KOPT-K1 (cell line): ENCODE measurements at regions not wholly inside any gene's neighbourhood (a gene's known extent, or its start where the extent isn't known, plus 50 kb on each side); places are given as distances from the start of the nearest gene placed in this dataset.

Experiments used
- H3K27ac ChIP-seq: fragments of 200-600 bp; sonication (generic); 2 replicates; pipeline ENCODE4 v1.5.1; 2016; ENCODE audit warnings: antibody characterized with exemption, mild to moderate bottlenecking, low read depth, low read length; ENCODE audit not compliant: poor library complexity, severe bottlenecking
- H3K36me3 ChIP-seq: fragments of 200-600 bp; sonication (generic); 2 replicates; pipeline ENCODE4 v1.5.1; 2017; ENCODE audit warnings: antibody characterized with exemption, mild to moderate bottlenecking, low read length, moderate library complexity; ENCODE audit not compliant: insufficient read depth
- H3K9me3 ChIP-seq: fragments of 200-600 bp; sonication (generic); 2 replicates; pipeline ENCODE4 v1.5.1; 2017; ENCODE audit warnings: antibody characterized with exemption, low read length, mild to moderate bottlenecking; ENCODE audit not compliant: insufficient read depth, poor library complexity, severe bottlenecking

DNA sequence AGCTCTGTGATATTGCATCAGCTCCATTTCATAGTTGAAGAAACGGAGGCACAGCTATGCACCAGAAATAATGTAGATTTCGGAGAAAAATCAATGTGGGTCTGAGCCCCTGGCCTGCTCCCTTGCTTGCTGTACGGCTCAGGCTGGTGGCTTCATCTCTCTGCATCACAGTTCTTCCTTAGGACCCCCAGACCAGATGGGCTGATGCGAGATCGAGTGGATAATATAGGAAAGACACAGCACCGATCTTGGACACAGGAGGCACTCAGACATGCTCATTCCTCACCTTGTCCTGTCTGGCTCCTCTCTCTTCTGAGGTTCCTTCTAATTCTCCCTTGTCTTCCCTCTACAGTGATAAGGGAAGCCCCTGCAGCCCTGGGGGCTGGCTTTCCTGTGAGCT, 365.9 kb upstream of the ZMIZ1 start:
- Histone ChIP-seq H3K27ac (no peak overlapping the region), H3K36me3 (no peaks in the 10 kb centered on the region), H3K9me3 (no peaks in the 10 kb centered on the region)

- H3K36me3 ChIP-seq = no peaks in the 10 kb centered on the region
These were observed 365.2 kb upstream of the ZMIZ1 start for GRCh38 chr10:78703593-78703992.

GRCh38 chr10:78706256-78706655, 362.5 kb upstream of the ZMIZ1 start:
- H3K9me3 ChIP-seq = no peaks in the 10 kb centered on the region
- no peaks in the 10 kb centered on the region for H3K36me3 ChIP-seq
- H3K27ac ChIP-seq = no peak overlapping the region

More at GRCh38 chr10:78703593-78703992, 365.2 kb upstream of the ZMIZ1 start:
- Histone ChIP-seq H3K27ac (no peak overlapping the region), H3K9me3 (no peaks in the 10 kb centered on the region)

DNA sequence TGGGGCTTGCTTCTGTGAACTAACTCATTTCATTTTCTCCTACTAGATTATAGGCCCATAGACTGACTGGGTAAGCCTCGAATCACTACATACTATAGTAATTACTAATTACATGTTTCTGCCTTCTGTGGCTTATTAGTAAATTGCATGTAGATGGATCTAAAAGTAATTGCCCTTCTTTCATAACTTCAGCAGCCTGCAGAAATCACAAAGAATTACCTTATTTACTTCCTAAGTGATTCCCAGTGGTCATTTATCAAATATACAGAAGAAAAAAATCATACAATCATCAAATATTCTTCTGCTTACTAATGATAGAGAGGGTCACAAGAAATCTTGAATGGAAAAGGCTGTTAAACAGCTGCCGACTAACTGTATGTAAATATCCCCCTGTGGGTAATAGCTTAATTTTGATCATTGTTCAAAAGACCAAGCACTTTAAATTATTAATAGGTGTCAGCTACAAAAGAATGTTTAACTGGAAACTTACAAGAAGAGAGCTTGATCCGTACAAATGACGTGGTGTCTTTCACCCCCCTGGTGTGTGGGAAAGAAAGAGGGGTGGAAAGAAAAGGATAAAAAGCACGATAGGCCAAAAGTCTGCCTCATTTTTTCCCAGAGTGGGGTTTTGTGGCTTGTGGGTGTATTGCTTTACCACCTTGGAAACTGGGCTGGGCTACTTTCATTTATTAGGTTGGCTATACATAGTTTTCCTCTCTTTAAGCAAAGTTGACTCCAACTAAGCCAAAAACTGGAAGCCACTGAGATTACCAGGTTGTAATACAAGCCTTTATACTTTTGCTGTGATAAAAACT, 361.8 kb upstream of the ZMIZ1 start:
- no peaks in the 10 kb centered on the region for H3K36me3 ChIP-seq

GRCh38 chr10:78707745-78708144, 361.0 kb upstream of the ZMIZ1 start:
- no peak overlapping the region for H3K27ac ChIP-seq
- no peaks in the 10 kb centered on the region for H3K9me3 ChIP-seq
- no peaks in the 10 kb centered on the region for H3K36me3 ChIP-seq

More for the DNA sequence above, 361.8 kb upstream of the ZMIZ1 start:
- Histone ChIP-seq H3K27ac (no peak overlapping the region), H3K9me3 (no peaks in the 10 kb centered on the region)

DNA sequence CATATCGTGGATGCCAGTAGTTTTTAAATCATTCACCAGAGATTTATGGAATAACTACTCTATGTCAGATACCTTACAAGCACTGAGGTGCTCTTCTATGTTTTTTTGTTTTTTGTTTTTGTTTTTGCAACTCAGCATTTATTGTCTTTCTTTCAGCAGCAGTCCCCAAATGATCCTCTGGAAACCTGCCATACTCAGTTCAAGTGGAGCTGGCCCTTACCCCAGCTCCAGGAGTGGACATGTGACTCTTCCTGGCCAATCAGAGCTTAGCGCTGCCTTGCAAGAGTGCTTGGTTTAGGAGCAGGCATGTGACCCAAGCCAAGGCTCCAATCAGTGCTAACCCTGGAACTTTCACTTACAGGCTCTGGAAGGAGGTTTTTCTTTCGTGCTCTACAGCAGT, 356.6 kb upstream of the ZMIZ1 start:
- Histone ChIP-seq H3K9me3 (no peaks in the 10 kb centered on the region), H3K36me3 (no peaks in the 10 kb centered on the region), H3K27ac (no peak overlapping the region)

DNA sequence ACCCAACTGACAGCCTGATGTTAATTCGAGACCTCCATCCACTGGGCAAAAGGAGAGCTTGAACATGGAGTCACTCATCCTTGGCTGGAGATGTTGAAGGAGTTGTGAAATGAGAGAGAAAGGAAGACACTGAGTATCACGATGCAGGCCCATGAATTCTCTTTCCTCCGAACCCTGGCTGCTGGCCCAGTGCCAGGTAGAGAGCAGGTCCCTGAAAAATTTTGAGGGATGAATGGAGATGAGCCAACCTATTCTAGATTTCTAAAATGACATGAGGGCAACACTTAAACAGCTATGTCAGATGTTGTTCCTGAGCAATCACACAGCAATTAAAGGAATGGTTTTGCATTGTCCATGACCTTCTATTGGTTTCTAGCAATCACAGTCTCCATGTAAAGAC, 355.1 kb upstream of the ZMIZ1 start:
- no peaks in the 10 kb centered on the region for H3K9me3 ChIP-seq
- H3K36me3 ChIP-seq = no peaks in the 10 kb centered on the region
- H3K27ac ChIP-seq = no peak overlapping the region

GRCh38 chr10:78714225-78714624, 354.5 kb upstream of the ZMIZ1 start:
- no peaks in the 10 kb centered on the region for H3K9me3 ChIP-seq
- H3K36me3 ChIP-seq = no peaks in the 10 kb centered on the region
- H3K27ac ChIP-seq = no peak overlapping the region

GRCh38 chr10:78715435-78715834, 353.3 kb upstream of the ZMIZ1 start:
- no peaks in the 10 kb centered on the region for H3K36me3 ChIP-seq
- H3K27ac ChIP-seq = no peak overlapping the region
- peaks cover 4% of the 10 kb centered on the region for H3K9me3 ChIP-seq

- Histone ChIP-seq H3K9me3 (peaks cover 4% of the 10 kb centered on the region), H3K36me3 (no peaks in the 10 kb centered on the region), H3K27ac (no peak overlapping the region)
These were observed 352.6 kb upstream of the ZMIZ1 start for GRCh38 chr10:78716043-78716660.

DNA sequence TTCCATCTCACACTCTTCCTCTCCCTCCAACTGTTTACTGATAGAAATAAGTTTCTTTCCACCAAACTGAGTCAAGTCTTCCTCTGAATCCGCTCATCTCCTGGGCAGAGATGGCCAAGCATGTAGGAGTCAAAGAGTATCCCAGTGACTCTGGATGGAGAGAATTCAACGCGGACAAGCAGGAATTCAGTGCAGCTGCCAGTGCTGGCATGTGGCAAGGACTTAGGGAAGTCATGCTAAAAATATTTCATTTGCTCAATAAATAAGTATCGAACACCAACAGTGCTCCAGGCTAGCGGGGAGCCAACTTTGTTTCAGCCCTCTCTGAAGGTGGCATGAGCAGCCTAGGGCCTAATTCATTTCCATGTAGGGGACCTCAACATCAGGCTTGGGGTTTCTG, 351.6 kb upstream of the ZMIZ1 start:
- no peaks in the 10 kb centered on the region for H3K36me3 ChIP-seq
- H3K9me3 ChIP-seq = peaks cover 4% of the 10 kb centered on the region
- no peak overlapping the region for H3K27ac ChIP-seq

GRCh38 chr10:78718032-78718572, 350.7 kb upstream of the ZMIZ1 start:
- H3K27ac ChIP-seq = no peak overlapping the region
- no peaks in the 10 kb centered on the region for H3K36me3 ChIP-seq
- peaks cover 4% of the 10 kb centered on the region for H3K9me3 ChIP-seq

GRCh38 chr10:78719276-78719675, 349.5 kb upstream of the ZMIZ1 start:
- H3K36me3 ChIP-seq = no peaks in the 10 kb centered on the region
- H3K9me3 ChIP-seq = peaks cover 4% of the 10 kb centered on the region
- no peak overlapping the region for H3K27ac ChIP-seq

- Histone ChIP-seq H3K36me3 (no peaks in the 10 kb centered on the region), H3K9me3 (peaks cover 4% of the 10 kb centered on the region), H3K27ac (no peak overlapping the region)
These were observed 348.7 kb upstream of the ZMIZ1 start for GRCh38 chr10:78720091-78720490.

DNA sequence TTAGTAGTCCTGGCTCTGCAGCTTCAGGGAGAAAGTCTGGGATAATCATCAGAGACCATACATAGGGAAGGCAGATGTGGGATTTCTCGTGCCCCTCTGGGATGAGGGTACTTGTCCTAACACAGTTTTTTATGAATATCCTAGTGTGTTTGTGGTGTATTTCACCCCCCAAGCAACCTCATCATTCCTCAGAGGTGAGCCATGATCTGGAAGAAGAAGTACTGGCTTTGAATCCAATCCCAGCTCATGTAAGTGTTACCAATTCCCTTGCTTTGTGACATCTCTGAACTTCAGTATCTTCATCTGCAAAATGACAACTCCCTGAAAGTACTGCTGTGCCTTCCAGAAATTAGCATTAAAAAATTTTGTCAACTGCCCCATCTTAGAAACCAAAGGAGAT, 347.5 kb upstream of the ZMIZ1 start:
- Histone ChIP-seq H3K9me3 (peaks cover 8% of the 10 kb centered on the region), H3K27ac (no peak overlapping the region), H3K36me3 (no peaks in the 10 kb centered on the region)

DNA sequence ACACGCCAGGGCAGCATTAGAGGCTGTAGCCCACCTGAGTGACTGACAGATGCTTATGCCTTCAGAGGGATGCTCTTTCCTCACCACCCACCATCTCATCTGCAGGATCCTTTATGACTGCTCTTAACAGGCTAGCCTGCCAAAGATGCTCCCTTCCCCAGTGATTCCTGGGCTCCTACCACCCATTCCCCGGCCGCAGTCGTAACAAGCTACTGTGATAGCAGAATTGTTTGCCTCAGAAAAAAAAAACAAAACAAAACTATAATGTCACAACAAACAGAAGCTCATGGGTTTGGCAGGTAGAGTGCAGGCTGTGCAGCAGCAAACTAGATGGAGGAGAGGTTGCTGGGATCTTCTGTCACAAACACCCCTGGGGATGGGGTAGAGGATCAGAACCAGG, 343.9 kb upstream of the ZMIZ1 start:
- H3K27ac ChIP-seq = no peak overlapping the region
- H3K36me3 ChIP-seq = no peaks in the 10 kb centered on the region
- peaks cover 8% of the 10 kb centered on the region for H3K9me3 ChIP-seq
